ENCODE measurements at regions not wholly inside any gene's neighbourhood (a gene's known extent, or its start where the extent isn't known, plus 50 kb on each side); places are given as distances from the start of the nearest gene placed in this dataset.

DNA sequence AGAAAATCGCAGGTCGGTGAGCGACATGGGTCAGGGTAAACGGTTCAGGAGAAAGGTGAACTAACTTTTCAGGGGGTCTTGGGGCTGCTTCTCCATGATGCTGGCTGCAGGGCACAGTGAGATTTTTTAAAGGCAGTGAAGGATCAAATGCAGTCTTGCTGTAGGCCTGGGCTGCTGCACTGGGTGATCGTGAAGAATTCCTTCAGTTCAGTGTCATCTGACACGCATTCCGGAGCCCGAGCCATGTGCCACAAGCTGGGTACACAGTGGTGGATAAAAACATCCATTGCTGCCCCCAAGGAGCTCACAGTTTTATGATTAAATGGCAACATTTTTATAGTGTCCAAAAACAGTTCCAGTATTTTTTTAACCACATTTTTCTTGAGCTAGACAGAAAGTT is 56.3 kb upstream of the GPR12 start:
- TF ChIP-seq, protein P1, sequence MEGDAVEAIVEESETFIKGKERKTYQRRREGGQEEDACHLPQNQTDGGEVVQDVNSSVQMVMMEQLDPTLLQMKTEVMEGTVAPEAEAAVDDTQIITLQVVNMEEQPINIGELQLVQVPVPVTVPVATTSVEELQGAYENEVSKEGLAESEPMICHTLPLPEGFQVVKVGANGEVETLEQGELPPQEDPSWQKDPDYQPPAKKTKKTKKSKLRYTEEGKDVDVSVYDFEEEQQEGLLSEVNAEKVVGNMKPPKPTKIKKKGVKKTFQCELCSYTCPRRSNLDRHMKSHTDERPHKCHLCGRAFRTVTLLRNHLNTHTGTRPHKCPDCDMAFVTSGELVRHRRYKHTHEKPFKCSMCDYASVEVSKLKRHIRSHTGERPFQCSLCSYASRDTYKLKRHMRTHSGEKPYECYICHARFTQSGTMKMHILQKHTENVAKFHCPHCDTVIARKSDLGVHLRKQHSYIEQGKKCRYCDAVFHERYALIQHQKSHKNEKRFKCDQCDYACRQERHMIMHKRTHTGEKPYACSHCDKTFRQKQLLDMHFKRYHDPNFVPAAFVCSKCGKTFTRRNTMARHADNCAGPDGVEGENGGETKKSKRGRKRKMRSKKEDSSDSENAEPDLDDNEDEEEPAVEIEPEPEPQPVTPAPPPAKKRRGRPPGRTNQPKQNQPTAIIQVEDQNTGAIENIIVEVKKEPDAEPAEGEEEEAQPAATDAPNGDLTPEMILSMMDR (IDR thresholded peaks at IDR 0.05), result no peak
- no peak for TF ChIP-seq POLR2A (IDR thresholded peaks at IDR 0.05)
